KG1 (cell line): ENCODE measurements at regions not wholly inside any gene's neighbourhood (a gene's known extent, or its start where the extent isn't known, plus 50 kb on each side); places are given as distances from the start of the nearest gene placed in this dataset.
A peak's percentile ranks its signal among the peaks of the same experiment; 100 is the strongest.
"Not testable (repeated sequence)": the region's sequence is repeated elsewhere in the genome, so short reads cannot be mapped to it uniquely, and the experiment has no call there.

ENCODE experiments used
- DNase-seq: peaks from one replicate; lab custom pipeline; 2025; lab: John Stamatoyannopoulos, UW

GRCh38 chr15:60137711-60138396 is 133.7 kb downstream of the FOXB1 start:
- DNase-seq = no peak

GRCh38 chr15:60138397-60138968 is 134.4 kb downstream of the FOXB1 start:
- no peak for DNase-seq

GRCh38 chr15:60152386-60152785 is 148.3 kb downstream of the FOXB1 start:
- no peak for DNase-seq

- DNase-seq = no peak
These were observed 150.7 kb downstream of the FOXB1 start for GRCh38 chr15:60154764-60155325.

GRCh38 chr15:60155661-60156060 is 151.6 kb downstream of the FOXB1 start:
- DNase-seq = no peak

- DNase-seq = no peak
These were observed 156.8 kb downstream of the FOXB1 start for GRCh38 chr15:60160909-60161308.

- DNase-seq = no peak
These were observed 157.6 kb downstream of the FOXB1 start for GRCh38 chr15:60161704-60162103.

- DNase-seq = no peak
These were observed 158.3 kb downstream of the FOXB1 start for GRCh38 chr15:60162251-60162967.

GRCh38 chr15:60162968-60163355 is 158.9 kb downstream of the FOXB1 start:
- no peak for DNase-seq

- no peak for DNase-seq
These were observed 161.0 kb downstream of the FOXB1 start for GRCh38 chr15:60165111-60165510.

GRCh38 chr15:60172143-60172542 is 168.0 kb downstream of the FOXB1 start:
- no peak for DNase-seq

GRCh38 chr15:60179786-60180391 is 175.8 kb downstream of the FOXB1 start:
- peak; percentile 8 for DNase-seq

GRCh38 chr15:60181957-60182356 is 177.8 kb downstream of the FOXB1 start:
- not testable (repeated sequence) for DNase-seq

GRCh38 chr15:60183366-60183765 is 179.3 kb downstream of the FOXB1 start:
- no peak for DNase-seq

GRCh38 chr15:60184579-60184978 is 180.5 kb downstream of the FOXB1 start:
- no peak for DNase-seq

GRCh38 chr15:60191016-60191415 is 186.9 kb downstream of the FOXB1 start:
- DNase-seq = no peak

- DNase-seq = no peak
These were observed 187.7 kb downstream of the FOXB1 start for GRCh38 chr15:60191821-60192220.

- DNase-seq = no peak
These were observed 191.5 kb downstream of the FOXB1 start for GRCh38 chr15:60195611-60196010.

GRCh38 chr15:60204131-60204885 is 193.5 kb downstream of the ANXA2 start:
- DNase-seq = no peak

- DNase-seq = no peak
These were observed 189.1 kb downstream of the ANXA2 start for GRCh38 chr15:60208709-60209108.

- DNase-seq = no peak
These were observed 185.2 kb downstream of the ANXA2 start for GRCh38 chr15:60212536-60212935.
